MCF 10A (cell line): ENCODE measurements at regions not wholly inside any gene's neighbourhood (a gene's known extent, or its start where the extent isn't known, plus 50 kb on each side); places are given as distances from the start of the nearest gene placed in this dataset.

Experiments used
- BruUV-seq: library from RNA; stranded (reverse); fragments of 400-500 nt; replicated peaks from 2 replicates; lab custom pipeline; 2021; lab: Mats Ljungman, UMichigan
- CTCF ChIA-PET: fragments of 300-600 bp; sonication (Branson Sonifier 250); formaldehyde crosslinking; extraction: SDS; loops from one replicate; lab custom pipeline; 2021; ENCODE audit warnings: antibody characterized with exemption, inconsistent platforms; lab: Yijun Ruan, JAX
- POLR2A ChIA-PET: fragments of 300-600, 350-650 bp; sonication (Branson Sonifier 250); formaldehyde crosslinking; extraction: SDS; loops from one replicate; lab custom pipeline; 2020; ENCODE audit warnings: antibody characterized with exemption, inconsistent platforms; lab: Yijun Ruan, JAX
- DNase-seq: peaks from one replicate; pipeline ENCODE4 v3.0.0-alpha.2; 2018; ENCODE audit not compliant: unreplicated experiment
- H3K27ac Mint-ChIP-seq: one replicate; pipeline ENCODE4 v1.8.0; 2022; ENCODE audit warnings: mild to moderate bottlenecking, low read depth, mixed read lengths; ENCODE audit not compliant: unreplicated experiment
- H3K27me3 Mint-ChIP-seq: one replicate; pipeline ENCODE4 v1.8.0; 2022; ENCODE audit warnings: mixed read lengths; ENCODE audit not compliant: insufficient read depth, unreplicated experiment
- H3K36me3 Mint-ChIP-seq: one replicate; pipeline ENCODE4 v1.8.0; 2022; ENCODE audit warnings: mild to moderate bottlenecking, moderate library complexity, mixed read lengths; ENCODE audit not compliant: insufficient read depth, unreplicated experiment
- H3K4me1 Mint-ChIP-seq: one replicate; pipeline ENCODE4 v1.8.0; 2022; ENCODE audit warnings: mixed read lengths; ENCODE audit not compliant: insufficient read depth, unreplicated experiment
- H3K4me3 Mint-ChIP-seq: one replicate; pipeline ENCODE4 v1.8.0; 2022; ENCODE audit warnings: mild to moderate bottlenecking, moderate library complexity, mixed read lengths; ENCODE audit not compliant: unreplicated experiment
- H3K9me3 Mint-ChIP-seq: one replicate; pipeline ENCODE4 v1.8.0; 2022; ENCODE audit warnings: mixed read lengths; ENCODE audit not compliant: unreplicated experiment
- CTCF ChIP-seq: fragments of 200-600 bp; IDR thresholded peaks from one replicate; pipeline ENCODE4 v1.8.0; 2022; ENCODE audit warnings: antibody characterized with exemption, mild to moderate bottlenecking; ENCODE audit not compliant: unreplicated experiment
- intact Hi-C: fragments of 100-400 bp; cut with micrococcal nuclease; formaldehyde crosslinking; loops from 2 replicates; pipeline ENCODE4 v1.14.1; 2022

DNA sequence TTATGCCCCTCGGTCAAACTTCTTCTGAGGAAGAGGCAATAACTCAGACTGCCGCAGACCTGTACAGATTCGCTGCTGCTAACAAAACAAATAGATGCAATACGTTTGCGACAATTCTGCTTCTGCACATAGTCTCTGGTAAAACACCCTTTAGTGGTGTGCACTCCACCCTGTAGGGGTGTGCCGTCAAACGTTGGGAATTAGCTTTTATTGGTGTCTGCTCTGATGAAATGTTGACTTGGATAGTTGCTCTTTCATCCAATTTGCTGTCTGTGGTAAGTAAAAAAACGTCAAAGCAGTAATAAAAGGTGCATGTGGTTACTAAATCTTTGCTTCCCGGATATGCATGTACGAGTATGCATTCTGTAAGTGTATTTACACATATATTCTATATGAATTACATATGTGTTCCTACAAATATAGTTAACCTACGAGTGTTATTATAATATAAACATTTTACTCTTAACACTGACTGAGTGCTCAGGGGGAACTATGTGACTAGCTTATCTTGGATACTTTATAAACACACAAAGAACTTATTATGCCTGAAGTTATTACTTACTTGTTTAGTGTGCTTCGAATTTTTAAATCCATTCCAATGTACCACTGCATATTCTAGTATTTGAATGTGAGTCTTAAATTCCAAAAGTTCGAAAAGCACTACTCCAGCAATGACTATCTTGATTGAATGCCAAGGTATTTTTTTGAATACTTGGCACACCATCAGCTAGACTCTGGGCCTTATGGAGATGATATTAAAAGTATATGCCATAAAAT lies 610.2 kb downstream of the ZEB2 start:
- no TSS peak for BruUV-seq

GRCh38 chr2:143908843-143909242 lies 611.1 kb downstream of the ZEB2 start:
- BruUV-seq = no TSS peak
- Mint-ChIP-seq H3K27ac (no peak overlapping the region), H3K9me3 (no peaks in the 10 kb centered on the region), H3K4me3 (no peak overlapping the region), H3K36me3 (no peaks in the 10 kb centered on the region), H3K27me3 (no peaks in the 10 kb centered on the region), H3K4me1 (no peaks in the 10 kb centered on the region)
- ChIA-PET POLR2A (interaction anchor here (0.6 kb wide), 1 partner anchor 146 kb away, joined by 3 read pairs; no protein-coding TSS in a partner anchor), CTCF (no interaction called here)
- intact Hi-C loops = no loop called here
- no peak for TF ChIP-seq CTCF
- no peak for DNase-seq

More for the DNA sequence above, 610.2 kb downstream of the ZEB2 start:
- intact Hi-C loops = no loop called here
- POLR2A ChIA-PET = no interaction called here
- no peak for DNase-seq
- Mint-ChIP-seq H3K4me3 (no peak overlapping the region), H3K27me3 (no peaks in the 10 kb centered on the region), H3K36me3 (no peaks in the 10 kb centered on the region), H3K4me1 (no peaks in the 10 kb centered on the region), H3K9me3 (no peaks in the 10 kb centered on the region), H3K27ac (no peak overlapping the region)
- CTCF ChIA-PET = no interaction called here
- TF ChIP-seq CTCF = no peak

DNA sequence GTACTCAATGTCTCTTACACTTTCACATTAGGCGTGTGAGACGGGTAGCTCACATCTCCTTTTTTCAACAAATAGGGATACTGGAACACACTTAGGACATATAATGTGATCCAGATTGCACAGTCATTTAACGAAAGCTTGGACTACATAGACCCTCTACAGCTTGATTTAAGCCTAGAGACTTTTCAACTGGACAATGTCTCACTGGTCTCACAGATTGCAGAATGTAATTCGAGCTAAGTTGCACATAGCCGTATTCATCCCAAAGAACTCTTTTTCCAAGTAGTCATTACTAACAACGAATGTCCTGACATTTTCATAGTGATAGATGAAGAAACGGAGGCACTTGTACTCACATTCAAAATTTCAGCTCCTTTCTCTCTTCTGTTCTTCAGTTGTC lies 612.1 kb downstream of the ZEB2 start:
- no peak overlapping the region for H3K27ac Mint-ChIP-seq
- BruUV-seq = no TSS peak
- intact Hi-C loops = no loop called here
- H3K27me3 Mint-ChIP-seq = no peaks in the 10 kb centered on the region
- H3K4me1 Mint-ChIP-seq = peaks cover 6% of the 10 kb centered on the region
- H3K4me3 Mint-ChIP-seq = no peak overlapping the region
- H3K9me3 Mint-ChIP-seq = no peaks in the 10 kb centered on the region
- DNase-seq = peak; percentile 22
- ChIA-PET CTCF (interaction anchor here (0.5 kb wide), 1 partner anchor 99 kb away, joined by 3 read pairs; no protein-coding TSS in a partner anchor), POLR2A (no interaction called here)
- TF ChIP-seq CTCF = no peak
- H3K36me3 Mint-ChIP-seq = no peaks in the 10 kb centered on the region

- Mint-ChIP-seq H3K4me1 (peaks cover 6% of the 10 kb centered on the region), H3K27ac (no peak overlapping the region), H3K9me3 (no peaks in the 10 kb centered on the region), H3K4me3 (no peak overlapping the region), H3K27me3 (no peaks in the 10 kb centered on the region), H3K36me3 (no peaks in the 10 kb centered on the region)
- CTCF ChIA-PET = no interaction called here
- no TSS peak for BruUV-seq
- DNase-seq = no peak
- no peak for TF ChIP-seq CTCF
- POLR2A ChIA-PET = no interaction called here
- intact Hi-C loops = no loop called here
Observed at GRCh38 chr2:143906850-143907249, 613.1 kb downstream of the ZEB2 start.
